SK-N-SH (cell line): ENCODE measurements at regions not wholly inside any gene's neighbourhood (a gene's known extent, or its start where the extent isn't known, plus 50 kb on each side); places are given as distances from the start of the nearest gene placed in this dataset.
"Not testable (repeated sequence)": the region's sequence is repeated elsewhere in the genome, so short reads cannot be mapped to it uniquely, and the experiment has no call there.

ENCODE experiments used
- CTCF ChIA-PET: fragments of 300-600, 350-600 bp; formaldehyde crosslinking; extraction: SDS; loops from one replicate; lab custom pipeline; 2021; lab: Yijun Ruan, JAX
- POLR2A ChIA-PET: fragments of 350-600 bp; sonication (Branson Sonifier 250); formaldehyde crosslinking; extraction: SDS; loops from one replicate; lab custom pipeline; 2020; ENCODE audit warnings: antibody characterized with exemption, inconsistent platforms; lab: Yijun Ruan, JAX
- DNase-seq: peaks from one replicate; pipeline ENCODE4 v3.0.0; 2012
- H2AFZ ChIP-seq: fragments of 200-600 bp; sonication (generic); 2 replicates; pipeline ENCODE4 v1.8.1; 2016; ENCODE audit warnings: antibody characterized with exemption, mild to moderate bottlenecking, low read depth
- H3F3A ChIP-seq: fragments of 200-600 bp; sonication (generic); replicated peaks from 2 replicates; pipeline ENCODE3; 2016; ENCODE audit warnings: antibody characterized with exemption, mild to moderate bottlenecking; ENCODE audit not compliant: insufficient read depth
- H3K27ac ChIP-seq, 2 experiments: fragments of 200-500 bp in 1 of 2; fragments of 200-600 bp in 1 of 2; sonication (Bioruptor generic) in 1 of 2; sonication (generic), shearing (Covaris generic) in 1 of 2; 2 replicates each; pipeline versions ENCODE4 v1.5.1 to v1.6.1; 2014 to 2016; ENCODE audit warnings: low read depth in 2 of 2, inconsistent platforms in 1 of 2, low read length in 1 of 2, mild to moderate bottlenecking in 1 of 2, mixed read lengths in 1 of 2
- H3K27me3 ChIP-seq: fragments of 200-600 bp; sonication (generic), shearing (Covaris generic); 2 replicates; pipeline ENCODE4 v1.6.1; 2016; ENCODE audit warnings: mixed run types; ENCODE audit not compliant: insufficient read depth
- H3K36me3 ChIP-seq, 2 experiments: fragments of 200-500 bp in 1 of 2; fragments of 200-600 bp in 1 of 2; sonication (Bioruptor generic) in 1 of 2; sonication (generic) in 1 of 2; replicated peaks in 1 of 2; 2 replicates each; pipeline versions ENCODE3 to v1.5.1; 2014 to 2016; ENCODE audit warnings: low read length in 1 of 2, mild to moderate bottlenecking in 1 of 2; ENCODE audit not compliant: insufficient read depth in 2 of 2, control insufficient read depth in 1 of 2
- H3K4me1 ChIP-seq, 2 experiments: fragments of 200-500 bp in 1 of 2; fragments of 200-600 bp in 1 of 2; sonication (Bioruptor generic) in 1 of 2; sonication (generic), shearing (Covaris generic) in 1 of 2; 2 replicates each; pipeline versions ENCODE4 v1.5.1 to v1.6.1; 2014 to 2016; ENCODE audit warnings: low read depth in 1 of 2, low read length in 1 of 2, mixed run types in 1 of 2; ENCODE audit not compliant: insufficient read depth in 2 of 2, control insufficient read depth in 1 of 2
- H3K4me2 ChIP-seq: fragments of 200-600 bp; sonication (generic), shearing (Covaris generic); 2 replicates; pipeline ENCODE4 v1.6.1; 2017; ENCODE audit warnings: mixed run types
- H3K4me3 ChIP-seq, 2 experiments: fragments of 200-500 bp in 1 of 2; fragments of 200-600 bp in 1 of 2; sonication (Bioruptor generic) in 1 of 2; sonication (generic), shearing (Covaris generic) in 1 of 2; 2 replicates each; pipeline versions ENCODE4 v1.5.1 to v1.8.1; 2014 to 2016; ENCODE audit warnings: low read depth in 2 of 2, inconsistent platforms in 1 of 2, low read length in 1 of 2, mild to moderate bottlenecking in 1 of 2, mixed read lengths in 1 of 2, moderate library complexity in 1 of 2
- H3K79me2 ChIP-seq: fragments of 200-600 bp; sonication (generic); 2 replicates; pipeline ENCODE4 v1.8.1; 2017; ENCODE audit warnings: mild to moderate bottlenecking; ENCODE audit not compliant: insufficient read depth
- H3K9ac ChIP-seq: fragments of 200-600 bp; sonication (generic); 2 replicates; pipeline ENCODE4 v1.6.1; 2017; ENCODE audit warnings: mixed run types
- H3K9me2 ChIP-seq: fragments of 200-600 bp; sonication (generic); 2 replicates; pipeline ENCODE4 v1.6.1; 2017; ENCODE audit warnings: mixed run types
- H3K9me3 ChIP-seq: fragments of 200-600 bp; sonication (generic); 2 replicates; pipeline ENCODE4 v1.6.1; 2017; ENCODE audit warnings: mixed run types, mild to moderate bottlenecking, moderate library complexity
- H4K20me1 ChIP-seq: fragments of 200-600 bp; sonication (generic); 2 replicates; pipeline ENCODE4 v1.6.1; 2017; ENCODE audit warnings: mild to moderate bottlenecking, mixed run types; ENCODE audit not compliant: insufficient read depth
- FOSL2 ChIP-seq: IDR thresholded peaks from 2 replicates; pipeline ENCODE4 v1.4.0; 2012; ENCODE audit warnings: low read depth, mild to moderate bottlenecking, moderate library complexity, borderline replicate concordance
- GABPA ChIP-seq: IDR thresholded peaks from 2 replicates; pipeline ENCODE4 v1.4.0; 2012; ENCODE audit warnings: low read depth, mild to moderate bottlenecking
- GATA2 ChIP-seq: sonication (generic); formaldehyde crosslinking; IDR thresholded peaks from 2 replicates; pipeline ENCODE4 v1.5.0; 2020; ENCODE audit warnings: mild to moderate bottlenecking, missing genetic modification reagents
- MEF2A ChIP-seq: IDR thresholded peaks from 2 replicates; pipeline ENCODE4 v1.4.0; 2012; ENCODE audit warnings: low read depth, borderline replicate concordance
- RAD21 ChIP-seq: IDR thresholded peaks from 2 replicates; pipeline ENCODE4 v1.6.1; 2012; ENCODE audit warnings: mild to moderate bottlenecking, low read length
- RFX5 ChIP-seq: IDR thresholded peaks from 2 replicates; pipeline ENCODE4 v1.6.1; 2012; ENCODE audit warnings: mild to moderate bottlenecking, improper control_type of control experiment, low read length
- RXRA ChIP-seq: IDR thresholded peaks from 2 replicates; pipeline ENCODE4 v1.4.0; 2012; ENCODE audit warnings: low read depth, mild to moderate bottlenecking, borderline replicate concordance
- YY1 ChIP-seq: IDR thresholded peaks from 2 replicates; pipeline ENCODE4 v1.4.0; 2012; ENCODE audit warnings: low read depth, mild to moderate bottlenecking
- ZBTB33 ChIP-seq: IDR thresholded peaks from 2 replicates; pipeline ENCODE4 v1.4.0; 2012; ENCODE audit warnings: low read depth, borderline replicate concordance
- WGBS: methylation state at CpG from one replicate; pipeline ENCODE4 v1.1.6; 2017; ENCODE audit warnings: low lambda C conversion rate; 5-methylcytosine and 5-hydroxymethylcytosine counted together

DNA sequence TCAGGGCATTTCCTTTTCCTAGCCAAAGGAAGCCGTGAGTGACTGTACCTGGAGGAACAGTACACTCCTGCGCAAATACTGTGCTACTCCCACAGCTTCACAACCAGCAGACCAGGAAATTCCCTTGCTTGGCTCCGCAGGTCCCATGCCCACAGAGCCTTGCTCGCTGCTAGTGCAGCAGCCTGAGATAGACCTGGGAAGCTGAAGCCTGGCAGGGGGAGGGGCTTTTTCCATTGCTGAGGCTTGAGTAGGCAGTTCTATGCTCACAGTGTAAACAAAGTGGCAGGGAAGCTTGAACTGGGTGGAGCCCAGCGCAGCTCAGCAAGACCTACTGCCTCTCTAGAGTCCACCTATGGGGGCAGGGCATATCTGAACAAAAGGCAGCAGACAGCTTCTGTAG, 291.2 kb downstream of the HGF start:
- Histone ChIP-seq H3K9ac (no peak overlapping the region), H2AFZ (no peak overlapping the region), H3K27me3 (no peaks in the 10 kb centered on the region), H3K4me1 (peaks cover 0 to 3% of the 10 kb centered on the region in 2 experiments; a peak in 2 of 4 replicates), H3F3A (no peaks in the 10 kb centered on the region), H3K79me2 (no peaks in the 10 kb centered on the region), H3K9me3 (no peaks in the 10 kb centered on the region), H3K36me3 (no peaks in the 10 kb centered on the region), H4K20me1 (no peaks in the 10 kb centered on the region), H3K4me2 (no peak overlapping the region), H3K9me2 (no peaks in the 10 kb centered on the region), H3K4me3 (no peak overlapping the region), H3K27ac (no peak overlapping the region)
- DNase-seq = no peak
- POLR2A ChIA-PET = no interaction called here
- WGBS = 91% methylated on average over 5 of the region's 5 CpGs
- TF ChIP-seq FOSL2 (no peak), ZBTB33 (no peak), YY1 (no peak)
- CTCF ChIA-PET = interaction anchor here (0.7 to 5.8 kb wide), 4 partner anchors 9 to 1198 kb away, joined by 3 to 58 read pairs (median 3); no protein-coding TSS in a partner anchor

GRCh38 chr7:81478201-81478600, 291.6 kb downstream of the HGF start:
- H2AFZ ChIP-seq, H3K9me3 ChIP-seq, H3F3A ChIP-seq, H3K79me2 ChIP-seq, H3K27ac ChIP-seq, POLR2A ChIA-PET, H3K4me2 ChIP-seq, H3K4me1 ChIP-seq, H3K9ac ChIP-seq, H3K4me3 ChIP-seq, DNase-seq, H4K20me1 ChIP-seq, H3K27me3 ChIP-seq, H3K36me3 ChIP-seq, H3K9me2 ChIP-seq: not testable (repeated sequence)
- CTCF ChIA-PET = interaction anchor here (0.7 to 5.8 kb wide), 4 partner anchors 8 to 1199 kb away, joined by 3 to 58 read pairs (median 3); no protein-coding TSS in a partner anchor
- 87% methylated on average over 3 of the region's 3 CpGs for WGBS

DNA sequence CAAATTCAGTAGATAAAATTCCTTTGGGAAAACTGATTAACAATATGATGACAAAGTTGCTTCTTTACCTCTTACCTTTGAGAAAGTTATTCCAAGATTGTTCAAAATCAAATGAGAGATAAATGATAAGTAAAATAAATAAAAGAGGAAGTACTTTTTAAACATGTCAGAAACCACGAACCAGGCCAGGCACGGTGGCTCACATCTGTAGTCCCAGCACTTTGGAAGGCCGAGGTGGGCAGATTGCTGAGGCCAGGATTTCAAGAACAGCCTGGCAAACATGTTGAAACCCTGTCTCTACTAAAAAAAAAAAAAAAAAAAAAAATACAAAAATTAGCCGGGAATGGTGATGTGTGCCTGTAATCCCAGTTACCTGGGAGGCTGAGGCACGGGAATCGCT, 296.6 kb downstream of the HGF start:
- no peak overlapping the region for H3K9ac ChIP-seq
- no peaks in the 10 kb centered on the region for H3K9me2 ChIP-seq
- H4K20me1 ChIP-seq = no peaks in the 10 kb centered on the region
- no peak overlapping the region for H2AFZ ChIP-seq
- no peak overlapping the region for H3K27ac ChIP-seq
- ChIA-PET CTCF (no interaction called here), POLR2A (no interaction called here)
- no peaks in the 10 kb centered on the region for H3K79me2 ChIP-seq
- 94% methylated on average over 6 of the region's 6 CpGs for WGBS
- no peaks in the 10 kb centered on the region for H3K27me3 ChIP-seq
- no peaks in the 10 kb centered on the region for H3K36me3 ChIP-seq
- no peak for DNase-seq
- no peaks in the 10 kb centered on the region for H3F3A ChIP-seq
- peaks cover 0 to 10% of the 10 kb centered on the region in 2 experiments; a peak in 2 of 4 replicates for H3K4me1 ChIP-seq
- H3K4me3 ChIP-seq = no peak overlapping the region
- TF ChIP-seq RFX5 (no peak), GATA2 (CRISPR knock-in tag) (no peak), RAD21 (no peak), GABPA (no peak), RXRA (no peak), MEF2A (no peak)
- no peaks in the 10 kb centered on the region for H3K9me3 ChIP-seq
- no peak overlapping the region for H3K4me2 ChIP-seq
